Endodermal cell (in vitro differentiated cells): ENCODE measurements at regions not wholly inside any gene's neighbourhood (a gene's known extent, or its start where the extent isn't known, plus 50 kb on each side); places are given as distances from the start of the nearest gene placed in this dataset.

ENCODE experiments used
- DNase-seq: peaks from one replicate; pipeline ENCODE4 v3.0.0-alpha.2; 2017
- H3K27ac ChIP-seq: 2 replicates; pipeline ENCODE4 v1.5.1; 2013; ENCODE audit warnings: mild to moderate bottlenecking, low read depth, low read length, moderate library complexity
- H3K27me3 ChIP-seq: 2 replicates; pipeline ENCODE4 v1.6.1; 2013; ENCODE audit warnings: mild to moderate bottlenecking, low read length, moderate library complexity; ENCODE audit not compliant: insufficient read depth, control insufficient read depth, poor library complexity, severe bottlenecking
- H3K36me3 ChIP-seq: 2 replicates; pipeline ENCODE4 v1.7.0; 2013; ENCODE audit warnings: mild to moderate bottlenecking, low read length, moderate library complexity; ENCODE audit not compliant: control insufficient read depth, insufficient read depth
- H3K4me1 ChIP-seq: one replicate; pipeline ENCODE4 v1.7.0; 2013; ENCODE audit warnings: low read length; ENCODE audit not compliant: control insufficient read depth, insufficient read depth
- H3K4me3 ChIP-seq: 2 replicates; pipeline ENCODE4 v1.5.1; 2013; ENCODE audit warnings: mild to moderate bottlenecking, low read length, moderate library complexity
- H3K9ac ChIP-seq: 2 replicates; pipeline ENCODE4 v1.6.1; 2013; ENCODE audit warnings: mild to moderate bottlenecking, low read length, moderate library complexity; ENCODE audit not compliant: poor library complexity, severe bottlenecking; ENCODE audit errors: extremely low read depth
- H3K9me3 ChIP-seq: 2 replicates; pipeline ENCODE4 v1.6.1; 2013; ENCODE audit warnings: mild to moderate bottlenecking, low read length, moderate library complexity; ENCODE audit not compliant: control insufficient read depth
- H3K27ac Mint-ChIP-seq: 2 replicates; pipeline ENCODE4 v1.8.0; 2020; ENCODE audit warnings: mixed read lengths
- H3K27me3 Mint-ChIP-seq: 2 replicates; pipeline ENCODE4 v1.8.0; 2021; ENCODE audit warnings: mild to moderate bottlenecking, mixed read lengths; ENCODE audit not compliant: insufficient read depth
- H3K36me3 Mint-ChIP-seq: 2 replicates; pipeline ENCODE4 v1.8.0; 2020; ENCODE audit warnings: low read depth, mixed read lengths
- H3K4me1 Mint-ChIP-seq: 2 replicates; pipeline ENCODE4 v1.8.0; 2020; ENCODE audit warnings: mixed read lengths
- H3K4me3 Mint-ChIP-seq: 2 replicates; pipeline ENCODE4 v1.8.0; 2020; ENCODE audit warnings: mild to moderate bottlenecking, moderate library complexity, mixed read lengths
- H3K9me3 Mint-ChIP-seq: 2 replicates; pipeline ENCODE4 v1.8.0; 2020; ENCODE audit warnings: mild to moderate bottlenecking, mixed read lengths
- CTCF ChIP-seq: fragments of 200-600 bp; sonication (generic); conservative IDR thresholded peaks from 2 replicates; pipeline ENCODE4 v1.5.0; 2021; ENCODE audit warnings: antibody characterized with exemption, mild to moderate bottlenecking
- WGBS, 2 experiments: methylation state at CpG; one replicate each; pipeline versions ENCODE4 v1.1.5 to v1.1.7; 2013; ENCODE audit warnings: missing lambda C conversion rate in 2 of 2, mixed read lengths in 1 of 2; ENCODE audit not compliant: insufficient coverage in 1 of 2, insufficient read length in 1 of 2; 5-methylcytosine and 5-hydroxymethylcytosine counted together

- Mint-ChIP-seq H3K27me3 (no peaks in the 10 kb centered on the region), H3K4me3 (no peak overlapping the region), H3K4me1 (peaks cover 16% of the 10 kb centered on the region), H3K27ac (no peak overlapping the region), H3K36me3 (no peaks in the 10 kb centered on the region), H3K9me3 (peaks cover 22% of the 10 kb centered on the region)
- no peaks in the 10 kb centered on the region for H3K27me3 ChIP-seq
- no peak overlapping the region for H3K9ac ChIP-seq
- no peaks in the 10 kb centered on the region for H3K36me3 ChIP-seq
- peaks cover 4% of the 10 kb centered on the region for H3K4me1 ChIP-seq
- WGBS, 2 experiments = 91 to 98% methylated on average over 5 to 7 of the region's 7 CpGs
- H3K4me3 ChIP-seq = no peak overlapping the region
- no peak for TF ChIP-seq CTCF
- H3K9me3 ChIP-seq = peaks cover 19% of the 10 kb centered on the region
- no peak overlapping the region for H3K27ac ChIP-seq
- peak; percentile 12 for DNase-seq
Measured at GRCh38 chr6:157727629-157728182, 95.3 kb upstream of the SNX9 start.

- Histone ChIP-seq H3K36me3 (no peaks in the 10 kb centered on the region), H3K27me3 (no peaks in the 10 kb centered on the region), H3K27ac (no peak overlapping the region), H3K9ac (no peak overlapping the region), H3K4me1 (peaks cover 4% of the 10 kb centered on the region), H3K9me3 (peaks cover 19% of the 10 kb centered on the region), H3K4me3 (no peak overlapping the region)
- Mint-ChIP-seq H3K27me3 (no peaks in the 10 kb centered on the region), H3K36me3 (no peaks in the 10 kb centered on the region), H3K4me1 (peaks cover 18% of the 10 kb centered on the region), H3K9me3 (peaks cover 22% of the 10 kb centered on the region), H3K4me3 (no peak overlapping the region), H3K27ac (no peak overlapping the region)
- TF ChIP-seq CTCF = no peak
- peak; percentile 11 for DNase-seq
- WGBS, 2 experiments = 86 to 100% methylated on average over 4 to 6 of the region's 6 CpGs
Measured at GRCh38 chr6:157728183-157728881, 94.7 kb upstream of the SNX9 start.

- H3K9me3 ChIP-seq = peaks cover under 1% of the 10 kb centered on the region
- Mint-ChIP-seq H3K4me3 (no peak overlapping the region), H3K4me1 (peaks cover 18% of the 10 kb centered on the region), H3K27ac (no peak overlapping the region), H3K9me3 (peaks cover 3% of the 10 kb centered on the region), H3K36me3 (no peaks in the 10 kb centered on the region), H3K27me3 (no peaks in the 10 kb centered on the region)
- WGBS, 2 experiments = 87 to 91% methylated on average over 5 of the region's 5 CpGs
- H3K27ac ChIP-seq = no peak overlapping the region
- H3K27me3 ChIP-seq = no peaks in the 10 kb centered on the region
- DNase-seq = peak; percentile 29
- no peak for TF ChIP-seq CTCF
- H3K9ac ChIP-seq = no peak overlapping the region
- no peaks in the 10 kb centered on the region for H3K36me3 ChIP-seq
- peaks cover 4% of the 10 kb centered on the region for H3K4me1 ChIP-seq
- H3K4me3 ChIP-seq = no peak overlapping the region
Measured at GRCh38 chr6:157731221-157731620, 91.8 kb upstream of the SNX9 start.
